ENCODE measurements at regions not wholly inside any gene's neighbourhood (a gene's known extent, or its start where the extent isn't known, plus 50 kb on each side); places are given as distances from the start of the nearest gene placed in this dataset.
A peak's percentile ranks its signal among the peaks of the same experiment; 100 is the strongest.

DNA sequence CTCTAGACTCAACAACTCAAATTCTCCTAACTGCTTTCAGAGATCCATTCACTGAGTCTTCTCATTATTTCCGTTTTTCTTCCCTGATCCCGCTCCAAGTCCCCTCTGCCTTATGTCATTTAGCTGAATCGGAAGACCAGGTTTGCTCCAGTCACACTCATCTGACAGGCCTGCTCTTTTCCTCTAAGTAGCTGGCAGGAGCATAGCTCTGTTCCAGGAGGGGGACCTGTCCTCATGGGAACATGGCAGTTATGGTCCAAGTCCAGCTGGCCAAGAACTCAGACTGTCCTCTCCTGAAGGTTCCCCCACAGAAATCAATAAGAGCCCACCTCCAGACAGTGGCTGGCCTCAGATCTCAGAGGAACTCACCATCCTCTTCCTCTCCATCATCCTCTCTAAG is 130.9 kb upstream of the SERP2 start:
- no peaks in the 10 kb centered on the region for H3K9me3 Mint-ChIP-seq (ENCODE audit: low read depth)
- no peak overlapping the region for H3K4me3 Mint-ChIP-seq
- no peak for DNase-seq
- CTCF ChIA-PET = no interaction called here
- no peaks in the 10 kb centered on the region for H3K36me3 Mint-ChIP-seq
- H3K4me1 Mint-ChIP-seq = peaks cover 23% of the 10 kb centered on the region
- peaks cover 41% of the 10 kb centered on the region for H3K27me3 Mint-ChIP-seq
- ATAC-seq = no peak
- no peak overlapping the region for H3K27ac Mint-ChIP-seq

DNA sequence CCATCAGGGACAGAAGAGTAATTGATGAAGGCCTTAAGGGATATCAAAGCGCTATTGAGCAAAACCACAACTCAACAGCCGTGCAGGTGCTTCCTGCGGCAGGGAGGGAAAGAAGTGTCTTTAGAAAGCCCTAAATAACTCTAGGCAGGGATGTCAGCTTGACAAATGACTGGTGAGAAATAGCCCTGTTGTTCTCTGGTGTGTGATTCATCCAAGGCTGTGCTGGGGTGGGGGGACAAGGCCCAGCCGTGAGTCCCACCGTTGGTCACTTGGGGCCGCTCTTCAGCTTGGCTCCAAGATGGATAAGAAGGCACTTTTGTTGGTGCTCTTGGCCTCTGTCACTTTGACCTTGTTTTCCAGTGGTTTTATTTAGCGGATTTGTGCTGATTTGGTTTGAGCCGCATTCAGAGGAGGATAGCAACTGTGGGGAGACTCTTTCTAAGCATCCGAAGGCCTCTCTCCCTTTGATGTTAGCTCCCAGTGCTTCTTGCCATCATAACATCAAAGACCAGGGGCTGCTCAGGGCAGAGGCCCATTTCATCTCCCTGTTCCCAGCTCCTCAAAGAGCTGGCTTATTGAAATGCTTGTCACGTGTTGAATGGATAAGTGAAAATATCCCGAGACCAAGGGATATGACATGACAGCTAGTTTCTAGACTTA is 130.3 kb upstream of the SERP2 start:
- H3K4me1 Mint-ChIP-seq = peaks cover 18% of the 10 kb centered on the region
- H3K27me3 Mint-ChIP-seq = peaks cover 39% of the 10 kb centered on the region
- H3K9me3 Mint-ChIP-seq (ENCODE audit: low read depth) = no peaks in the 10 kb centered on the region
- ATAC-seq = peak; percentile 42
- H3K36me3 Mint-ChIP-seq = no peaks in the 10 kb centered on the region
- H3K4me3 Mint-ChIP-seq = no peak overlapping the region
- no peak overlapping the region for H3K27ac Mint-ChIP-seq
- CTCF ChIA-PET = no interaction called here
- no peak for DNase-seq

DNA sequence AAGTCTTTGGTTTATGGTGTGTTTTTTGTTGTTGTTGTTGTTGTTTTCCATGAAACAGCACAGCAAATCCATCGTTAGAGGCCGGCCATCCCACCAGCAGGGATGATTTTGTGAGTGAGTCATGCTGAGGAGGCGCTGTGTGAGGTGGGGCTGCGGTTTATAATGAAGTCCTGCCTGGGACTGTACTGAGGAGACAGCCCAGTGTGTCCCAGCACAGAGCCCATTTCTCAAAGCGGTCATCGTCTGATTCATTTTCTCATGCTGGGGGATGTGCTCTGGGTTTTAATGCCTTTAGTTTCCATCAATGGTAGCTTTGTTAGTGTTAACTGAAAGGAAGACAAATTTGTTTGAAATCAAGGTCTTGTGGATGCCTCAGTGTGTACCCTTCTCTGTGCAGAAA is 129.3 kb upstream of the SERP2 start:
- DNase-seq (no peak), ATAC-seq (no peak)
- Mint-ChIP-seq H3K27ac (no peak overlapping the region), H3K9me3 (ENCODE audit: low read depth) (no peaks in the 10 kb centered on the region), H3K4me1 (peaks cover 14% of the 10 kb centered on the region), H3K27me3 (peaks cover 32% of the 10 kb centered on the region), H3K4me3 (no peak overlapping the region), H3K36me3 (no peaks in the 10 kb centered on the region)
- CTCF ChIA-PET = no interaction called here

DNA sequence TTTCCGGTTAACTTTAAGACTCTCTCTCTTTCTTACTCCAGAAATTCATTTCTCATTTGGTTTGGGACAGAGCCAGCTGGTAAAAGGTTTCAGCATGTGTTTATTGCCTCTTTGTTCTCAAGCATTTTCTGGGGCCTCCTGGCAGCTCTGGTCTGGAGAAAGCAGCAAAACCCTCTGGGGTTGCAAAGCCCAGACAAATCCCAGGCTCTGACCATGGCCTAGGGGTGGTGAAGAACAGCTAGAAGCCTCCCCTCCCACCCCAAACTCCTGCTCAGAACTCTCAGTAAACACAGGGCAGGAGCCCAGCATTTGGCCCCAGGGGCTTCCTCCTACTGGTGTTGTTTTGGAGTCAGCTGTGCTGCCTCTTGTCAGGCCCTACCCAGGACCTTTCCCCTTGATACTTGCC is 124.2 kb upstream of the SERP2 start:
- Mint-ChIP-seq H3K4me1 (no peaks in the 10 kb centered on the region), H3K9me3 (ENCODE audit: low read depth) (no peaks in the 10 kb centered on the region), H3K27ac (no peak overlapping the region), H3K27me3 (peaks cover 3% of the 10 kb centered on the region), H3K4me3 (no peak overlapping the region), H3K36me3 (no peaks in the 10 kb centered on the region)
- DNase-seq (no peak), ATAC-seq (no peak)
- CTCF ChIA-PET = no interaction called here

DNA sequence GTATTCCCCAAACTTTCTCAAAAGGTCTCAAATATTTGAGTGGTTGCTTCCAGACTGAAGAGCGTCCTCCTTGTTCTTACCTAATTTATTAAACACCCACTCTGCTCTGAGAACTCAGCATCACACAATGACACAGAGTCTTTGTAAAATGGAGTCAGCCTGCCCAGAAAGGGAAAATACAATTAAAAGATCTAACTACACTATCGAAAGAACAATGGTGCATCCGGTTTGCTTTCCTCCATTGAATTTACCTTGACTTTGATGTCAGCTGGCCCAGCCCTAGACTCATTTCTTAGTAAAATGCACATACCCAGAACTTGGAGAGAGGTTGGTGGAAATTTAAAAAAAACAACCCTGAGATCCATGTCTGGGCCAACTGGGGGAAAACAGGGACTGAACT is 120.7 kb upstream of the SERP2 start:
- Mint-ChIP-seq H3K27me3 (peaks cover 18% of the 10 kb centered on the region), H3K36me3 (no peaks in the 10 kb centered on the region), H3K4me1 (no peaks in the 10 kb centered on the region), H3K9me3 (ENCODE audit: low read depth) (no peaks in the 10 kb centered on the region), H3K4me3 (no peak overlapping the region), H3K27ac (no peak overlapping the region)
- no peak for ATAC-seq
- no peak for DNase-seq
- CTCF ChIA-PET = no interaction called here

DNA sequence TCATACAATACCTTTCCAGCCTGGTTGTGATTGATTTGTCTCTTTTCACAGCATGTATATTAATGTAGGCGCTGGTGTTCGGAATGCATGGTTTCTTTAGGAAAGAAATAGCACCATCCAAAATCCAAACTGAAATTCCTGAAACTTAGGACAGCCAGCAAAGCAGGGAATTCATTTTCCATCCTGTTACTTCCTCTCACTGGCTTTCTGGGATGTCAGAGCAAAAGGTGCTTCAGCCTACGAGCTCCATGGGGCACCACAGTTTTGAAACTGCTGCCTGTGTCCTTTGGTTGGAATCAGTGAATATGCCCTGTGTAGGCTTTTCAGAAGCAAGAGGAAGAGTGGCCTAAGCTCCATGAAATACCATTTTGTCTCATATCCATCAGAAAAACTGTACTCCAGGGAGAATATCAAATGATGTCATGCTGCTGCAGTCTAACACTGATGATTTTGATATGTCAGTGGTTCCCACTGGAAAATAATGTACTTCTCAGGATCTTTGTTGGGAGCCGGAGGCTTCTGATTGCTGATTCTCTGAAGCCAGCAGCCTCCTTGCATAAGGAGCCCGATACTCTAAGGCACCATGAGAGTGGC is 117.8 kb upstream of the SERP2 start:
- DNase-seq (no peak), ATAC-seq (no peak)
- Mint-ChIP-seq H3K36me3 (no peaks in the 10 kb centered on the region), H3K9me3 (ENCODE audit: low read depth) (no peaks in the 10 kb centered on the region), H3K4me1 (peaks cover 22% of the 10 kb centered on the region), H3K4me3 (no peak overlapping the region), H3K27me3 (peaks cover 19% of the 10 kb centered on the region), H3K27ac (no peak overlapping the region)
- CTCF ChIA-PET = no interaction called here

DNA sequence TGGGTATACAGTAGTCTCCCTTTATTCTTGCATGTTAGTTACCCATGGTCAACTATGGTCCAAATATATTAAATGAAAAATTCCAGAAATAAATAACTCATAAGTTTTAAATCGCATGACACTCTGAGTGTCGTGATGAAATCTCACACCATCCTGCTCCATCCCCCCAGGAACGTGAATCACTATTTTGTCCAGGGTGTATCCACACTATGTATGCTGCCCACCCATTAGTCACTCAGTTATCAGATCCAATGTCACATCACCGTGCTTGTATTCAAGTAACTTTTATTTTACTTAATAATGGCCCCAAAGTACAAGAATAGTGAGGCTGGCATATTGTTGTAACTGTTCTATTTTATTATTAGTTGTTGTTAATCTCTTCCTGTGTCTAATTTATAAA is 115.8 kb upstream of the SERP2 start:
- H3K36me3 Mint-ChIP-seq = no peaks in the 10 kb centered on the region
- H3K9me3 Mint-ChIP-seq (ENCODE audit: low read depth) = no peaks in the 10 kb centered on the region
- no peak for DNase-seq
- H3K27me3 Mint-ChIP-seq = peaks cover 28% of the 10 kb centered on the region
- H3K4me1 Mint-ChIP-seq = peaks cover 23% of the 10 kb centered on the region
- H3K4me3 Mint-ChIP-seq = no peak overlapping the region
- no peak overlapping the region for H3K27ac Mint-ChIP-seq
- CTCF ChIA-PET = no interaction called here
- no peak for ATAC-seq

DNA sequence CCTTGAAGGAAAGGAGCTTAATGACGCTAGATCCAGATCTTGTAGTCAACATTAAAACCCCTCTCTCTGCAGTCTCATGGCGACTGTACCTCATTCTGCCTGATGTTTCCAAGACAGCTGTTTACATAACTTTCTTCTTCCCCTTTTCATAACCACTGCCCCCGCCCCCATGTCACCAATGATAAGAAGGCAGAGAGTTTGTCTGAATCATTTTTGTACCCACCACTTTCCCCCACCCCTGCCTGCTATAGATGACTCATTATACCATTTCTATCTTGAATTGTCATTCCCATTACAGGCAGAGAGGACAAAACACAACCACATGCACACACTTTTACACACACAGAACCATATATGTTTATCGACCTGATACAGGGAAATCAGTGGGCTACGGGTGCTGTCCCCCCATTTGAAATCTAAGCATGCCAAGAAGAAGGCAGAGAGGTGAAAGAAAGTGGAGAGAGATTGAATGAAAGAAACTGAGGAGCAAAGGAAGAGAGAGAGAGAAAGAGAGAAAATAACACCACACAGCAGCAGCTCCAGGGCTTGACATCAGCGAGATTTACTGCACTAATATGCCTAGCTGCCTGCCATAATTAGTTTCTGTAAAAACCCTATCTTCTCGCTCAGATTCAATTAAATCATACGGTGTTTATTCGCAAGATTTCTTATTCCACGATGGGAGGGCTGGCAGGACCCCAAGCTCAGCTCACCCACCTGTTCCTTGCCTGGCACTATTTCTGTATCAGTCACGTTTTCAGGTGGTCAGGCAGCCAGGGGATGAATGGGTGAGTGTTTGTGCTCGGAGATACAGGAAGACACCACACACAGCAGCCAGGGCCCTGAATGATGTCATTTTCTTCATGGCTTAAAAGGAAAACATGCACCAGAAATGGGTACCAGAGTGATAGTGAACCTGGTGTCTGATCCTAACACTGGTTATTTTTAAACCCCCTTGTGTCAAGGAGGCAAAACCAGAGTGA is 114.3 kb upstream of the SERP2 start:
- Mint-ChIP-seq H3K4me1 (peaks cover 23% of the 10 kb centered on the region), H3K27me3 (peaks cover 25% of the 10 kb centered on the region), H3K27ac (peak overlapping the region; percentile 71), H3K4me3 (peak overlapping the region; percentile 42), H3K36me3 (no peaks in the 10 kb centered on the region), H3K9me3 (ENCODE audit: low read depth) (no peaks in the 10 kb centered on the region)
- CTCF ChIA-PET = no interaction called here
- DNase-seq (peak; percentile 82), ATAC-seq (peak; percentile 84)

DNA sequence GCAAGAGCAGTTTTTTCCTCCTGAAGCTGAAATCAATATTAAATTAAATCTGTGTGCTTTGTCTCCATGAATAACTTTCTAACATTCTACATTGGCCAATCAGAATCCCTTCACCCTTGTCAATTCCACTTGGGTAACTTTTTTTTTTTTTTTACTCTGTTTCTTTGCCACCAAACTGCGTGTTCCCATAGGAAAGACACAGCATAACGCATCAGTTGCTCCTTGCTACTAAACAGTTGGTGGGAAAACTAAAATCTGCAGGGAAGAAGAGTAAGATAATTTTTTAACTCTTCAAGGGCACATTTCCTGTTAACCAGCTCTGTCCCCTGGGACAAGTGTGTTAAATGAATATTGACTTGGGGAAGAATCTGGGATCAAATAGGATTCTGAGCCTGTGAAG is 113.3 kb upstream of the SERP2 start:
- ATAC-seq = no peak
- DNase-seq = no peak
- Mint-ChIP-seq H3K4me3 (no peak overlapping the region), H3K27me3 (peaks cover 23% of the 10 kb centered on the region), H3K27ac (no peak overlapping the region), H3K9me3 (ENCODE audit: low read depth) (no peaks in the 10 kb centered on the region), H3K36me3 (no peaks in the 10 kb centered on the region), H3K4me1 (peaks cover 23% of the 10 kb centered on the region)
- CTCF ChIA-PET = no interaction called here

DNA sequence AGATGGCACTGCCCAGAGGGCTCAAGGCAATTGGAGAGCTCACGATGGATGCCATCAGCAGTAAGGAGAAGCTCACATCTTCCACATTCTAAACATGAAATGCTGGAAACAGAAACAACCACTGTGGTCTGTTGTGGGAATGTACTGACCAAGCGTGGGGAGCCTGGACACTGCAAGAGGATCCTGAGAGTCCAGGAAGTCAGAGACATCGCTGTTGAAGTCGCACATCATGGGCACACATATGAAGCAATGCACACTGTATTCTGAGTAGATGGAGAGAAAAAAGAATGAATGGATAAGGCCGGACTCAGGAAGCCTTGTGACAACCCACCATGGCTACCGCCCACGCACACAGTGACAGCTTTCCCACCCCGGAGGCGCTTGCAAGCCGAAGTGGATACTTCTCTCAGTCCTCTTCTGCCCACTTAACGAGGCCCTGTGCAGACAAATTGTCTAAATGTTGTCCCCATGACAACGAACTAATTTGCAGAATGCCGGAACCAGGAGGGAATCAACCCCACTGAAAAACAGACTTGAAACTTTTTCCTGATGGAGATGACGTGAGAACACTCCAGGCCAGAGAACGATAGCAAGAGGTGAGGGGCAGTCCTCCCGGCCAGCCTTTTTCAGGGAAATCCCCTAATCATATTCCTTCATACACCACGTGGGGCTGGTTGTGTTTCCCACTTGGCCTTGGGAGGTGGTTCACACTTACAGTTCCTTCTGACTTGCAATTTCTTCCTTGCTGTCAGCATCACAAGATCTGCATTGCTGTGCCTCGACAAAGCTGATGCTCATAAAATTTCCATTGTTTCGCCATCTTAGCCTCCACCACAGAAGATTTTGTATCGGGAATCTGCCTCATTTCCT is 109.6 kb upstream of the SERP2 start:
- H3K4me1 Mint-ChIP-seq = peaks cover 18% of the 10 kb centered on the region
- no peaks in the 10 kb centered on the region for H3K36me3 Mint-ChIP-seq
- H3K9me3 Mint-ChIP-seq (ENCODE audit: low read depth) = no peaks in the 10 kb centered on the region
- H3K27me3 Mint-ChIP-seq = peaks cover 27% of the 10 kb centered on the region
- no peak overlapping the region for H3K4me3 Mint-ChIP-seq
- CTCF ChIA-PET = no interaction called here
- H3K27ac Mint-ChIP-seq = no peak overlapping the region
- no peak for DNase-seq
- ATAC-seq = no peak

DNA sequence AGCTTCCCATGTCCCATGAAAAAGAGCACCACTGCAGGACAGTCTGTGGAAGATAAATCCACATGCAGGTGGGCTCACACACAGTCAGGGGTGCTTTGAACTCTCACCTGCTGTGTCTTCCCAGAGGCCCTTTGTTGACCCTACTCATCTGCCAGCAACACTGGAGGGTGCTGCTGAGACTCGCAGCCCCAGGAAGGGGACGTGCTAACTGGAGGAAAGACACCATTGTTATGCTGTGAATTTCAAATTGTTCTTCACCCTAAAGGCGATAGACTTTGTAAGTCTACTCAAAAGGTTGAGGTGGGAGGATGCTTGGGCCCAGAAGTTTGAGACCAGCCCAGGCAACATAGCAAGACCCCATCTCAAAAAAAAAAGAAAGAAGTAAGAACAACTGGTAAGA is 107.3 kb upstream of the SERP2 start:
- ATAC-seq (no peak), DNase-seq (no peak)
- CTCF ChIA-PET = no interaction called here
- Mint-ChIP-seq H3K27me3 (peaks cover 26% of the 10 kb centered on the region), H3K9me3 (ENCODE audit: low read depth) (no peaks in the 10 kb centered on the region), H3K27ac (no peak overlapping the region), H3K36me3 (no peaks in the 10 kb centered on the region), H3K4me1 (no peaks in the 10 kb centered on the region), H3K4me3 (no peak overlapping the region)

DNA sequence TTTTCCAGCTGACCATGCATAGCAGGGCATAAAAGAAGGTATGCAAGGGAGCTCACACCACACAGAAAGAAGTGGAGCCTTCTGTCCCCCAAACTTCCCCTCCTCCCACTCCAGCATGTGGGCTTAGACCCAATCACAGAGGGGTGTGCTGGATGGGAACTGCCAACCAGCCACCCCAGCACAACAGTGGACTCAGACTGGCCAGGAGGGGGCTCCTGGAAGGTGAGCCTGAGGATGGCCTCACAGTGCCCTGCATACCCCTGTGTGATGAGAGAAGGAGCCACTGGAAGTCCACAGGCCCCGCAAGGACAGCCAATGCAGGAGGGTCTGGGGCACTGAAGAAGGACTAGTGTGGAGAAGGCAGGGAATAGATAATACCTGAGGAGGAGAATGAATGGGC is 106.9 kb upstream of the SERP2 start:
- Mint-ChIP-seq H3K36me3 (no peaks in the 10 kb centered on the region), H3K4me3 (no peak overlapping the region), H3K27ac (no peak overlapping the region), H3K4me1 (no peaks in the 10 kb centered on the region), H3K9me3 (ENCODE audit: low read depth) (no peaks in the 10 kb centered on the region), H3K27me3 (peaks cover 21% of the 10 kb centered on the region)
- CTCF ChIA-PET = no interaction called here
- ATAC-seq (no peak), DNase-seq (no peak)

DNA sequence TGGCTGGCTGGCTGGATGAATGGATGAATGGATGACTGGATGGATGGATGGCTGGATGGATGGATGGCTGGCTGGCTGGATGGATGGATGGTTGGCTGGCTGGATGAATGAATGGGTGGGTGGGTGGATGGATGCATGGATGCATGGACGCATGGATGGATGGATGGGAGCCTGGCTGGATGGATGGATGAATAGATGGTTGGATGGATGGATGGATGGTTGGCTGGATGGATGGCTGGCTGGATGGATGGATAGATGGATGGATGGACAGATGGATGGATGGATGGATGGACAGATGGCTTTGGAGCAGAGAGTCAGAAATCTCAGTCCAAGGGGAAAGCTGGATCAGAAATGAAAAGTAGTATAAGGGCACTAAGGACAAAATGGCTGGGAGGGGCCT is 106.4 kb upstream of the SERP2 start:
- Mint-ChIP-seq H3K36me3 (no peaks in the 10 kb centered on the region), H3K27ac (no peak overlapping the region), H3K4me1 (no peaks in the 10 kb centered on the region), H3K9me3 (ENCODE audit: low read depth) (no peaks in the 10 kb centered on the region), H3K27me3 (peaks cover 21% of the 10 kb centered on the region), H3K4me3 (no peak overlapping the region)
- ATAC-seq (no peak), DNase-seq (no peak)
- CTCF ChIA-PET = no interaction called here

All from activated CD8-positive, alpha-beta memory T cell treated with anti-CD3 and anti-CD28 coated beads, Interleukin-2, amount 10 ng/mL, durations not matched to agents 7 days and 5 days (primary cell).